Cardiac septum (tissue), 1 donor: ENCODE measurements at regions not wholly inside any gene's neighbourhood (a gene's known extent, or its start where the extent isn't known, plus 50 kb on each side); places are given as distances from the start of the nearest gene placed in this dataset.
A peak's percentile ranks its signal among the peaks of the same experiment; 100 is the strongest.

Experiments
- DNase-seq: peaks from one replicate; pipeline ENCODE4 v3.0.0-alpha.2; 2020; ENCODE audit warnings: low spot score
- intact Hi-C: fragments of 100-400 bp; cut with DNase I; formaldehyde crosslinking; loops from one replicate; pipeline ENCODE4 v1.14.0; 2022
- donor health status: DM: no; HTN: no; CAD: no.

- peak; percentile 49 for DNase-seq
- intact Hi-C loops: no loop called here
Observed at GRCh38 chr22:49155039-49155769, 672.5 kb downstream of the BRD1 start.

- peak; percentile 44 for DNase-seq
- intact Hi-C loops: no loop called here
Observed at GRCh38 chr22:49154433-49154832, 673.2 kb downstream of the BRD1 start.

- intact Hi-C loops: no loop called here
- DNase-seq: peak; percentile 55
Observed at GRCh38 chr22:49153921-49154320, 673.8 kb downstream of the BRD1 start.

GRCh38 chr22:49152939-49153770 is 674.5 kb downstream of the BRD1 start:
- DNase-seq: no peak
- intact Hi-C loops: no loop called here

GRCh38 chr22:49152127-49152938 is 675.3 kb downstream of the BRD1 start:
- no peak for DNase-seq
- intact Hi-C loops: no loop called here

GRCh38 chr22:49151256-49152126 is 676.2 kb downstream of the BRD1 start:
- intact Hi-C loops: no loop called here
- DNase-seq: no peak

- intact Hi-C loops: no loop called here
- DNase-seq: peak; percentile 73
Observed at GRCh38 chr22:49150801-49151221, 676.9 kb downstream of the BRD1 start.

- DNase-seq: peak; percentile 49
- intact Hi-C loops: no loop called here
Observed at GRCh38 chr22:49149721-49150608, 677.7 kb downstream of the BRD1 start.

- intact Hi-C loops: no loop called here
- no peak for DNase-seq
Observed at GRCh38 chr22:49148895-49149418, 678.7 kb downstream of the BRD1 start.

GRCh38 chr22:49147617-49148175 is 680.0 kb downstream of the BRD1 start:
- peak; percentile 50 for DNase-seq
- intact Hi-C loops: no loop called here

GRCh38 chr22:49147171-49147570 is 680.5 kb downstream of the BRD1 start:
- no peak for DNase-seq
- intact Hi-C loops: no loop called here

- intact Hi-C loops: no loop called here
- no peak for DNase-seq
Observed at GRCh38 chr22:49146511-49146910, 681.2 kb downstream of the BRD1 start.

- DNase-seq: no peak
- intact Hi-C loops: no loop called here
Observed at GRCh38 chr22:49143812-49144211, 683.9 kb downstream of the BRD1 start.

- DNase-seq: no peak
- intact Hi-C loops: no loop called here
Observed at GRCh38 chr22:49142891-49143290, 684.8 kb downstream of the BRD1 start.

- DNase-seq: no peak
- intact Hi-C loops: no loop called here
Observed at GRCh38 chr22:49142296-49142695, 685.4 kb downstream of the BRD1 start.

GRCh38 chr22:49141761-49142160 is 685.9 kb downstream of the BRD1 start:
- DNase-seq: no peak
- intact Hi-C loops: no loop called here

GRCh38 chr22:49140911-49141665 is 686.6 kb downstream of the BRD1 start:
- DNase-seq: peak; percentile 58
- intact Hi-C loops: no loop called here
